Upper lobe of left lung (tissue), 4 donors: ENCODE measurements at regions not wholly inside any gene's neighbourhood (a gene's known extent, or its start where the extent isn't known, plus 50 kb on each side); places are given as distances from the start of the nearest gene placed in this dataset.

Source experiments
- CTCF ChIP-seq, 6 experiments: fragments of 450-650 bp in 4 of 6; fragments of 200-600 bp in 2 of 6; sonication (generic) in 2 of 6; IDR thresholded peaks; one replicate each; pipeline ENCODE4 v1.5.1; 2016 to 2019; ENCODE audit warnings: antibody characterized with exemption in 6 of 6
- EP300 ChIP-seq, 4 donors: sonication (generic); formaldehyde crosslinking; IDR thresholded peaks; one replicate each; pipeline ENCODE4 v1.5.1; 2017; ENCODE audit warnings: antibody characterized with exemption in 4 of 4, control low read depth in 2 of 4
- POLR2A ChIP-seq, 4 donors: fragments of 450-650 bp; IDR thresholded peaks; one replicate each; pipeline ENCODE4 v1.5.1; 2016 to 2017; ENCODE audit warnings: antibody characterized with exemption in 4 of 4, mild to moderate bottlenecking in 2 of 4
- POLR2AphosphoS5 ChIP-seq, 2 donors: sonication (generic); formaldehyde crosslinking; IDR thresholded peaks; one replicate each; pipeline ENCODE4 v1.5.1; 2017; ENCODE audit warnings: antibody characterized with exemption in 2 of 2

GRCh38 chr22:44555046-44555445 lies 57.0 kb upstream of the RTL6 start:
- TF ChIP-seq CTCF (IDR thresholded peaks at IDR 0.05): no peak
- no peak for TF ChIP-seq POLR2A (IDR thresholded peaks at IDR 0.05)
- TF ChIP-seq POLR2AphosphoS5 (IDR thresholded peaks at IDR 0.05): no peak
- TF ChIP-seq EP300 (IDR thresholded peaks at IDR 0.05): no peak
